Epithelial cell of esophagus (primary cell): ENCODE measurements at regions not wholly inside any gene's neighbourhood (a gene's known extent, or its start where the extent isn't known, plus 50 kb on each side); places are given as distances from the start of the nearest gene placed in this dataset.

Experiments
- DNase-seq: peaks from one replicate; pipeline ENCODE4 v3.0.0; 2010; ENCODE audit warnings: low read depth
- H3K4me3 ChIP-seq: 2 replicates; pipeline ENCODE4 v1.5.1; 2011; ENCODE audit warnings: mild to moderate bottlenecking, low read length, control low read depth
- TF ChIP-seq, protein P1 (sequence below): IDR thresholded peaks from 2 replicates; pipeline ENCODE4 v1.5.1; 2011; ENCODE audit warnings: low read depth, mild to moderate bottlenecking, low read length, control low read depth, inconsistent platforms; ENCODE audit not compliant: insufficient read depth; ENCODE audit errors: missing control alignments

DNA sequence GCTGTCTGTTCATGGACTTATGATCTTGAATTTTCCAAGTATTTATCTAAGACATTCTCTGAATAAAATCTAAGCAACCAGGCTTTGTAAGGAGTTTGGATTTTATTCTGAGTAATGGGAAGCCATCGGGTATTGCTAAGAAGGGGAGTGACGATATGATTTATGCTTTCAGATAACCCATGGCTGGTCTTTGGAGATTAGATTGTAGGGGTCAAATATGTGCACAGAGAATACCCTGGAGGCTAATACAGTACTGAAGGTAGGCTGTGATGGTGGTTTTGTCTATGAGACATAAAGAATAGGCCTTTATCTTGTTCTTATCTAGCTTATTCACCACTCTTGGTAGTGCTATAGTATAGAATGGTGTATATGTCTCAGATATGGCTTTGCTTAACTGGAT, 60.0 kb upstream of the C5orf46 start:
- TF ChIP-seq, protein P1, sequence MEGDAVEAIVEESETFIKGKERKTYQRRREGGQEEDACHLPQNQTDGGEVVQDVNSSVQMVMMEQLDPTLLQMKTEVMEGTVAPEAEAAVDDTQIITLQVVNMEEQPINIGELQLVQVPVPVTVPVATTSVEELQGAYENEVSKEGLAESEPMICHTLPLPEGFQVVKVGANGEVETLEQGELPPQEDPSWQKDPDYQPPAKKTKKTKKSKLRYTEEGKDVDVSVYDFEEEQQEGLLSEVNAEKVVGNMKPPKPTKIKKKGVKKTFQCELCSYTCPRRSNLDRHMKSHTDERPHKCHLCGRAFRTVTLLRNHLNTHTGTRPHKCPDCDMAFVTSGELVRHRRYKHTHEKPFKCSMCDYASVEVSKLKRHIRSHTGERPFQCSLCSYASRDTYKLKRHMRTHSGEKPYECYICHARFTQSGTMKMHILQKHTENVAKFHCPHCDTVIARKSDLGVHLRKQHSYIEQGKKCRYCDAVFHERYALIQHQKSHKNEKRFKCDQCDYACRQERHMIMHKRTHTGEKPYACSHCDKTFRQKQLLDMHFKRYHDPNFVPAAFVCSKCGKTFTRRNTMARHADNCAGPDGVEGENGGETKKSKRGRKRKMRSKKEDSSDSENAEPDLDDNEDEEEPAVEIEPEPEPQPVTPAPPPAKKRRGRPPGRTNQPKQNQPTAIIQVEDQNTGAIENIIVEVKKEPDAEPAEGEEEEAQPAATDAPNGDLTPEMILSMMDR, result no peak
- DNase-seq, result no peak
- H3K4me3 ChIP-seq, result no peak overlapping the region

DNA sequence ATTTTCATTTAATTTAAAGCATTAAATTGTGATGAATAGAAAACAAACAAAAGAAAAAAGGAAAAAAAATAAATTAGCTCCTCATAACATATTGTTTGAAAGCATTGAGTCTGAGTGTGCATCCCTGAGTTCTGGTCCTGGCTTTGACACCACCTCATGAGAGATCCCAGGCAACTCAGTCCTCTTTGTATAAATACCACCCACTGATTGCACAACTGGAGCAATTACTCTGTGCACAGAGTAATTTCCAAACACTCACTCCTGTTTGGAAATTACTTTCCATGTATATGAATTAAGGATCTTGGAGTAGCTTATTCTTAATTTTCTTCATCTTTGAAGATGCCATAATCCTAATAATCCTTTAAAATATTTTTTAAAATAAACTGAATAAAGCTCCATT, 59.4 kb upstream of the C5orf46 start:
- no peak overlapping the region for H3K4me3 ChIP-seq
- TF ChIP-seq, protein P1, result no peak
- DNase-seq, result peak; percentile 66

DNA sequence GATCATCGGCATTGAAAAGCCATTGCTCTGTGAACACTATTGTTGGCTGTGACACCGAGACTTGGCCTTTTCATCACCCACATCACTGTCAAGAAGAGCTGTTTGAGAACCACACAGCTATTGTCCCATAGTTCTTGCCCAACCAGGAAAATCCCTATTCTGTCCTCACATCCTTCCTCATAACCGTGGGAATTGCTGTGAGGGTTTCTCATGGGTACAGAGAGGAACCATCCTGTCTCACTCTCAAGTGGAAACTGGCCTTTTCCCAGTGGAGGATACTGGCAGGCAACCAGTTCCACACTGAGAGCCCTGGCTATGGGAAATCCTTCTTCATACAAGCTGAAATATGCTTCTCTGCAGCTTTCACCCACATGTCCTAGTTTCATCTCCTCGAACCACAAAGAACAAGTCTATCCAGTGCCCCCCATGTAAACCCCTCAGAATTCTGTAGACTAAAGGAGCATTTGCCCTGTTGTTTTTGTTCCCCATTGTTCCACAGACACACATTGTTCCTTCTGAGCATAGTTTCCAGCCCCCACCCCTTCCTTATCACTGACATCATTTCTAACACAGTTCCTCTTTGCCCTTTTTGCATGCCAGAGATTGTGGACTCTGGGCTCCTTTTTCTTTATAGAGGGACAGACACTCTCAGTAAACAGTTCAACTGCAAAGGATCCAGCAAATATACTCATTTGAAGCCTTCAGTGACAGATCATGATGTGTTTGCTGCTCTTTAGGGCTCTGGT, 57.8 kb upstream of the C5orf46 start:
- TF ChIP-seq, protein P1, result no peak
- peak; percentile 60 for DNase-seq
- H3K4me3 ChIP-seq, result no peak overlapping the region

DNA sequence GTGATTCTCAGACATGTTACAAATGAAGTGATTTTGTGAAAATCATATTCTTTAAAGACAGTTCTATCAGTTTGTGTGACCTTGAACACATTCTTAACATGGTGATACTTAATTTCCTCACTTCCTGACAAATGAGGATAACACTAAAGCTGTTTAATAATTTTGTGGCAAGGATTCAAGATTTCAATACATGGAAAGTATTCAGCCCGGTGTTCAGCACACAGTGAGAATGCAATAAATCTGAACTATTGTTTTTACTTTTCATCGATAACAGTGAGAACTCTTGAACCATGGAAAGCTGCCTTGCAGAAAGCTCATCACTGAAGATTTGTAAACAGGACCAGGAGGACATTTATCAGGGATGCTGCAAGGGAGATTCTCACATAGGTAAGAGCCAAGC, 57.1 kb upstream of the C5orf46 start:
- TF ChIP-seq, protein P1, result no peak
- DNase-seq, result no peak
- no peak overlapping the region for H3K4me3 ChIP-seq

DNA sequence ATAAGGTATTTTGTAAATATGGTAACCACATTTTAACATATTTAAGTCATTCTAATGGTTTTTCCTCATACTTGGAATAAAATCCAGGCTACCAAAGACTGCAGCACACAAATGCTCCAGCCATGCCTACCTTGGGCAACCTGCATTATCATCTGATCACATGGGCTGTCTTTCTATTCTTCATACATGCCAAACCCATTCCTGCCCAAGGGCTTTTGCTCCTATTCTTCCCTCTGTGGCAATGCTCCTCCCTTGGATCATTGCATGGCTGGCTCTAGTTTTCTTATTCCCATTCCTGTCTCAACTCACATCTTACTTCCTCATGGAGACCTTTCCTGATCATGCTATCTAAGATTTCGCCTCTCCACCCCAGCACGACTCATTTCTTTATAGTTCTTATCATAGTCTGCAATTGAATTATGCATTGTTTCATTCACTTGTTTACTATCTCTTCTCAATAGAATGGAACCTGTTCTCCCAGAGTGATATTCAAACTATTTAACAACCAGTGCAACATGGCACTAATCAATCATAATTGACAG, 54.9 kb upstream of the C5orf46 start:
- TF ChIP-seq, protein P1, result no peak
- peak; percentile 51 for DNase-seq
- no peak overlapping the region for H3K4me3 ChIP-seq

DNA sequence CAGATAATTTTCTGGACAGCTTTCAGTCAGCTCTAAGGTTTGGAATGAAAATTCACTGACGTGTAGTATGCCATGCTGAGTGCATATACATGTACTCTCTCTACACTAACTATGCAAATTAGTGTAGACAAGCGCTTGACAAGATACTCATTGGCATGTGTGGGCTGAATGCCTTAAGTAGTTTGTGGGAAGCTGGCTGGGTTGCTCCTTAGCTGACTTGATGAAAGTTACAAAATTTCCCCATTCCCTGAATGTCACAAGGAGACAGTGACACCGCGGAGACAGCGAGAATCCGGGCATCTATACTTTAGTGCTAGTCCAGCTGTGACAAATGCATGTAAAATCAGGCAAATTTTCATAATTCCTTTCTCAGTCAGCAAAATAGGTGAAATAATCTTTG, 51.6 kb upstream of the C5orf46 start:
- no peak for DNase-seq
- TF ChIP-seq, protein P1, result no peak

DNA sequence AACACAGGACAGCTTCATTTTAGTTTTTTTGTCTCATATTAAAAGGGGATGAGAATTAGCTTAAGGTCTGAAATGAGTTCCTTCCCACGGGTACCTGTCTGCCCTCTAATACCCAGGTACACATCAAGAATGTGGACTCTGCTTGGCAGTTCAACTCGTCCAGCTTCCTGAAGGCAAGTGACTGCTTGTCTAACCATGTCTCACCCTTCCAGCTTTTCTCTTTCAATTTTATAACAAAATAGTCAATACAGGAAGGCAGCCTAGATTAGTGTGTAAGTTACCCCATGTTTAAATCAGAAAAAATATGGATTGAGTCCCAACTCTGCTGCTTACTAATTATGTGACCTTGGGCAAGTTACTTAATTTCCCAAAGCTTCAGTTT, 50.5 kb upstream of the C5orf46 start:
- TF ChIP-seq, protein P1, result no peak
- DNase-seq, result peak; percentile 92
- peak overlapping the region; percentile 19 for H3K4me3 ChIP-seq

More for the DNA sequence above, 51.6 kb upstream of the C5orf46 start:
- H3K4me3 ChIP-seq, result no peak overlapping the region
